ENCODE measurements at regions not wholly inside any gene's neighbourhood (a gene's known extent, or its start where the extent isn't known, plus 50 kb on each side); places are given as distances from the start of the nearest gene placed in this dataset.
"Not testable (repeated sequence)": the region's sequence is repeated elsewhere in the genome, so short reads cannot be mapped to it uniquely, and the experiment has no call there.

- no peak for DNase-seq (ENCODE audit: low spot score)
- TF ChIP-seq CTCF (IDR thresholded peaks at IDR 0.05), result no peak
- no peak overlapping the region for H3K4me3 ChIP-seq
- H3K27ac ChIP-seq, result no peak overlapping the region
Observed at GRCh38 chrX:42290608-42291007, 367.3 kb upstream of the CASK start.

GRCh38 chrX:42289492-42290385 lies 366.4 kb upstream of the CASK start:
- DNase-seq (ENCODE audit: low spot score), result no peak
- no peak overlapping the region for H3K4me3 ChIP-seq
- H3K27ac ChIP-seq, result no peak overlapping the region
- no peak for TF ChIP-seq CTCF (IDR thresholded peaks at IDR 0.05)

GRCh38 chrX:42285681-42286080 lies 362.3 kb upstream of the CASK start:
- not testable (repeated sequence) for DNase-seq (ENCODE audit: low spot score); H3K4me3 ChIP-seq; H3K27ac ChIP-seq

- no peak for DNase-seq (ENCODE audit: low spot score)
Observed at GRCh38 chrX:42276982-42277690, 353.8 kb upstream of the CASK start.

GRCh38 chrX:42274151-42274550 lies 350.8 kb upstream of the CASK start:
- no peak for TF ChIP-seq CTCF (IDR thresholded peaks at IDR 0.05)
- H3K27ac ChIP-seq, result no peak overlapping the region
- no peak for DNase-seq (ENCODE audit: low spot score)
- H3K4me3 ChIP-seq, result no peak overlapping the region

More at GRCh38 chrX:42276982-42277690, 353.8 kb upstream of the CASK start:
- Histone ChIP-seq H3K4me3 (no peak overlapping the region), H3K27ac (no peak overlapping the region)
- no peak for TF ChIP-seq CTCF (IDR thresholded peaks at IDR 0.05)

GRCh38 chrX:42273387-42273786 lies 350.0 kb upstream of the CASK start:
- no peak for DNase-seq (ENCODE audit: low spot score)
- Histone ChIP-seq H3K4me3 (no peak overlapping the region), H3K27ac (no peak overlapping the region)
- no peak for TF ChIP-seq CTCF (IDR thresholded peaks at IDR 0.05)

- Histone ChIP-seq H3K27ac (no peak overlapping the region), H3K4me3 (no peak overlapping the region)
- no peak for TF ChIP-seq CTCF (IDR thresholded peaks at IDR 0.05)
- no peak for DNase-seq (ENCODE audit: low spot score)
Observed at GRCh38 chrX:42269186-42269585, 345.8 kb upstream of the CASK start.
